ENCODE measurements at regions not wholly inside any gene's neighbourhood (a gene's known extent, or its start where the extent isn't known, plus 50 kb on each side); places are given as distances from the start of the nearest gene placed in this dataset.

GRCh38 chr2:19685731-19686130 lies 216.1 kb downstream of the TTC32 start:
- DNase-seq (ENCODE audit: extremely low spot score): no peak
- TF ChIP-seq CTCF (IDR thresholded peaks at IDR 0.05; ENCODE audit: control extremely low read depth, extremely low read depth, low read depth, missing control alignments): no peak
- CTCF ChIA-PET: interaction anchor here (1.8 kb wide), 1 partner anchor 13 kb away, joined by 4 read pairs; no protein-coding TSS in a partner anchor
- POLR2A ChIA-PET: no interaction called here

GRCh38 chr2:19684516-19684915 lies 217.3 kb downstream of the TTC32 start:
- ChIA-PET POLR2A (no interaction called here), CTCF (no interaction called here)
- no peak for TF ChIP-seq CTCF (IDR thresholded peaks at IDR 0.05; ENCODE audit: control extremely low read depth, extremely low read depth, low read depth, missing control alignments)
- no peak for DNase-seq (ENCODE audit: extremely low spot score)

- no peak for DNase-seq (ENCODE audit: extremely low spot score)
- ChIA-PET CTCF (no interaction called here), POLR2A (no interaction called here)
- TF ChIP-seq CTCF (IDR thresholded peaks at IDR 0.05; ENCODE audit: control extremely low read depth, extremely low read depth, low read depth, missing control alignments): no peak
These were observed 218.2 kb downstream of the TTC32 start for GRCh38 chr2:19683556-19683955.

- ChIA-PET POLR2A (no interaction called here), CTCF (interaction anchor here (0.8 to 1.0 kb wide), 2 partner anchors 9 to 15 kb away, joined by 4 read pairs; no protein-coding TSS in a partner anchor)
- no peak for TF ChIP-seq CTCF (IDR thresholded peaks at IDR 0.05; ENCODE audit: control extremely low read depth, extremely low read depth, low read depth, missing control alignments)
These were observed 219.3 kb downstream of the TTC32 start for GRCh38 chr2:19682493-19682892.

GRCh38 chr2:19677825-19678518 lies 223.8 kb downstream of the TTC32 start:
- CTCF ChIA-PET: interaction anchor here (0.9 to 1.6 kb wide), 3 partner anchors 8 to 14 kb away, joined by 3 read pairs; no protein-coding TSS in a partner anchor

More at GRCh38 chr2:19682493-19682892, 219.3 kb downstream of the TTC32 start:
- no peak for DNase-seq (ENCODE audit: extremely low spot score)

GRCh38 chr2:19677215-19677777 lies 224.5 kb downstream of the TTC32 start:
- DNase-seq (ENCODE audit: extremely low spot score): no peak
- ChIA-PET POLR2A (no interaction called here), CTCF (interaction anchor here (1.5 to 1.6 kb wide), 2 partner anchors 11 to 13 kb away, joined by 3 read pairs; no protein-coding TSS in a partner anchor)
- TF ChIP-seq CTCF (IDR thresholded peaks at IDR 0.05; ENCODE audit: control extremely low read depth, extremely low read depth, low read depth, missing control alignments): no peak

More at GRCh38 chr2:19677825-19678518, 223.8 kb downstream of the TTC32 start:
- TF ChIP-seq CTCF (IDR thresholded peaks at IDR 0.05; ENCODE audit: control extremely low read depth, extremely low read depth, low read depth, missing control alignments): no peak
- POLR2A ChIA-PET: no interaction called here
- DNase-seq (ENCODE audit: extremely low spot score): no peak

All from GM10248 (cell line).